SU-DHL-6 (cell line): ENCODE measurements at regions not wholly inside any gene's neighbourhood (a gene's known extent, or its start where the extent isn't known, plus 50 kb on each side); places are given as distances from the start of the nearest gene placed in this dataset.

Experiments used
- H2AFZ ChIP-seq: fragments of 200-600 bp; sonication (generic); 2 replicates; pipeline ENCODE4 v1.6.1; 2014; ENCODE audit warnings: low read depth, mild to moderate bottlenecking, moderate library complexity, mixed read lengths, antibody characterized with exemption, low read length; ENCODE audit not compliant: severe bottlenecking
- H3F3A ChIP-seq: fragments of 200-600 bp; shearing (Covaris generic); 2 replicates; pipeline ENCODE4 v1.6.0; 2016; ENCODE audit warnings: antibody characterized with exemption, mild to moderate bottlenecking; ENCODE audit not compliant: insufficient read depth
- H3K27ac ChIP-seq: fragments of 200-600 bp; sonication (generic); 2 replicates; pipeline ENCODE4 v1.5.1; 2016; ENCODE audit warnings: low read depth, mild to moderate bottlenecking, low read length, moderate library complexity, mixed read lengths
- H3K27me3 ChIP-seq: fragments of 200-600 bp; sonication (generic), shearing (Covaris generic); 2 replicates; pipeline ENCODE4 v1.6.0; 2014; ENCODE audit warnings: mild to moderate bottlenecking, low read length
- H3K36me3 ChIP-seq: fragments of 200-600 bp; sonication (generic); 2 replicates; pipeline ENCODE4 v1.6.1; 2014; ENCODE audit warnings: mild to moderate bottlenecking, low read length, mixed read lengths
- H3K4me2 ChIP-seq: fragments of 300-600, 200-600 bp; shearing (Covaris generic), sonication (generic); 2 replicates; pipeline ENCODE4 v1.6.0; 2014; ENCODE audit warnings: low read length, low read depth, mild to moderate bottlenecking; ENCODE audit not compliant: poor library complexity, severe bottlenecking
- H3K4me3 ChIP-seq: fragments of 200-600 bp; sonication (generic); 2 replicates; pipeline ENCODE4 v1.5.1; 2014; ENCODE audit warnings: antibody characterized with exemption, low read length, mild to moderate bottlenecking, mixed read lengths; ENCODE audit not compliant: insufficient read depth, poor library complexity, severe bottlenecking
- H3K79me2 ChIP-seq: fragments of 200-600 bp; sonication (generic); 2 replicates; pipeline ENCODE4 v1.6.1; 2014; ENCODE audit warnings: mild to moderate bottlenecking, low read length, moderate library complexity; ENCODE audit not compliant: insufficient read depth
- H3K9ac ChIP-seq: fragments of 200-600 bp; sonication (generic); 2 replicates; pipeline ENCODE4 v1.7.0; 2014; ENCODE audit warnings: mild to moderate bottlenecking, low read length
- H3K9me2 ChIP-seq: fragments of 200-600 bp; sonication (generic); replicated peaks from 2 replicates; pipeline ENCODE4 v1.6.1; 2014; ENCODE audit warnings: low read length; ENCODE audit not compliant: insufficient read depth
- H3K9me3 ChIP-seq: fragments of 200-600 bp; sonication (generic); 2 replicates; pipeline ENCODE4 v1.6.1; 2014; ENCODE audit warnings: low read length, mixed read lengths; ENCODE audit not compliant: insufficient read depth
- H4K20me1 ChIP-seq: fragments of 200-600 bp; sonication (generic); 2 replicates; pipeline ENCODE4 v1.6.1; 2014; ENCODE audit warnings: low read depth, mild to moderate bottlenecking, antibody characterized with exemption, low read length, moderate library complexity, mixed read lengths
- CTCF ChIP-seq: fragments of 200-600 bp; sonication (generic); IDR thresholded peaks from one replicate; pipeline ENCODE4 v1.5.1; 2017; ENCODE audit warnings: antibody characterized with exemption, mild to moderate bottlenecking, low read length, moderate library complexity; ENCODE audit not compliant: insufficient read depth, poor library complexity, severe bottlenecking
- EZH2phosphoT487 ChIP-seq: fragments of 200-600 bp; sonication (generic), shearing (Covaris generic); conservative IDR thresholded peaks from 2 replicates; pipeline ENCODE4 v1.6.1; 2018; ENCODE audit warnings: mild to moderate bottlenecking, antibody characterized with exemption, low read length, moderate library complexity, mixed read lengths

GRCh38 chr10:131668903-131669302, 231.9 kb upstream of the PPP2R2D start:
- Histone ChIP-seq H3K9me2 (no peaks in the 10 kb centered on the region), H3K9ac (no peak overlapping the region), H2AFZ (no peak overlapping the region), H3K27me3 (no peaks in the 10 kb centered on the region), H3F3A (no peaks in the 10 kb centered on the region), H4K20me1 (no peaks in the 10 kb centered on the region), H3K27ac (no peak overlapping the region), H3K79me2 (no peaks in the 10 kb centered on the region), H3K36me3 (no peaks in the 10 kb centered on the region), H3K4me2 (no peak overlapping the region), H3K9me3 (no peaks in the 10 kb centered on the region), H3K4me3 (no peak overlapping the region)
- TF ChIP-seq EZH2phosphoT487, result no peak
- TF ChIP-seq CTCF, result no peak

GRCh38 chr10:131669838-131670237, 231.0 kb upstream of the PPP2R2D start:
- no peak for TF ChIP-seq EZH2phosphoT487
- no peak for TF ChIP-seq CTCF

GRCh38 chr10:131670341-131670740, 230.5 kb upstream of the PPP2R2D start:
- TF ChIP-seq EZH2phosphoT487, result no peak
- TF ChIP-seq CTCF, result no peak
- H4K20me1 ChIP-seq, result no peaks in the 10 kb centered on the region
- no peaks in the 10 kb centered on the region for H3K9me2 ChIP-seq
- no peaks in the 10 kb centered on the region for H3K36me3 ChIP-seq
- no peak overlapping the region for H3K4me2 ChIP-seq
- no peak overlapping the region for H3K9ac ChIP-seq
- no peaks in the 10 kb centered on the region for H3K9me3 ChIP-seq
- no peaks in the 10 kb centered on the region for H3K79me2 ChIP-seq
- no peaks in the 10 kb centered on the region for H3K27me3 ChIP-seq
- H3K4me3 ChIP-seq, result no peak overlapping the region
- no peaks in the 10 kb centered on the region for H3F3A ChIP-seq
- H2AFZ ChIP-seq, result no peak overlapping the region
- H3K27ac ChIP-seq, result no peak overlapping the region

More at GRCh38 chr10:131669838-131670237, 231.0 kb upstream of the PPP2R2D start:
- no peaks in the 10 kb centered on the region for H3K79me2 ChIP-seq
- H3K9me2 ChIP-seq, result no peaks in the 10 kb centered on the region
- no peaks in the 10 kb centered on the region for H3K27me3 ChIP-seq
- H3K9ac ChIP-seq, result no peak overlapping the region
- no peaks in the 10 kb centered on the region for H4K20me1 ChIP-seq
- no peak overlapping the region for H3K4me2 ChIP-seq
- H2AFZ ChIP-seq, result no peak overlapping the region
- no peaks in the 10 kb centered on the region for H3K36me3 ChIP-seq
- H3K27ac ChIP-seq, result no peak overlapping the region
- H3K4me3 ChIP-seq, result no peak overlapping the region
- H3F3A ChIP-seq, result no peaks in the 10 kb centered on the region
- no peaks in the 10 kb centered on the region for H3K9me3 ChIP-seq

GRCh38 chr10:131673396-131673795, 227.4 kb upstream of the PPP2R2D start:
- Histone ChIP-seq H3K4me2 (no peak overlapping the region), H3F3A (no peaks in the 10 kb centered on the region), H3K9ac (no peak overlapping the region), H3K9me3 (no peaks in the 10 kb centered on the region), H3K79me2 (no peaks in the 10 kb centered on the region), H2AFZ (no peak overlapping the region), H3K9me2 (no peaks in the 10 kb centered on the region), H3K27me3 (no peaks in the 10 kb centered on the region), H4K20me1 (no peaks in the 10 kb centered on the region), H3K27ac (no peak overlapping the region), H3K36me3 (no peaks in the 10 kb centered on the region), H3K4me3 (no peak overlapping the region)
- TF ChIP-seq CTCF, result no peak
- TF ChIP-seq EZH2phosphoT487, result no peak
